HG03558 (cell line): ENCODE measurements at regions not wholly inside any gene's neighbourhood (a gene's known extent, or its start where the extent isn't known, plus 50 kb on each side); places are given as distances from the start of the nearest gene placed in this dataset.
"Not testable (repeated sequence)": the region's sequence is repeated elsewhere in the genome, so short reads cannot be mapped to it uniquely, and the experiment has no call there.

Source experiments
- ATAC-seq: cut with Tn5 transposase; IDR thresholded peaks from one replicate; pipeline ENCODE4 v1.9.1; 2021; ENCODE audit warnings: moderate number of reproducible peaks; ENCODE audit not compliant: unreplicated experiment; ENCODE audit errors: extremely low read depth

GRCh38 chrX:97984641-97985040 lies 1100.9 kb downstream of the RPA4 start:
- ATAC-seq: no peak

GRCh38 chrX:97985096-97985495 lies 1101.4 kb downstream of the RPA4 start:
- ATAC-seq: no peak

- no peak for ATAC-seq
Measured at GRCh38 chrX:97987979-97988378, 1104.3 kb downstream of the RPA4 start.

- ATAC-seq: no peak
Measured at GRCh38 chrX:97995834-97996233, 1112.1 kb downstream of the RPA4 start.

- no peak for ATAC-seq
Measured at GRCh38 chrX:98028691-98029090, 1145.0 kb downstream of the RPA4 start.

GRCh38 chrX:98029861-98030260 lies 1146.2 kb downstream of the RPA4 start:
- ATAC-seq: no peak

- no peak for ATAC-seq
Measured at GRCh38 chrX:98057176-98057575, 1173.5 kb downstream of the RPA4 start.

GRCh38 chrX:98065151-98065550 lies 1181.4 kb downstream of the RPA4 start:
- ATAC-seq: no peak

GRCh38 chrX:98067611-98068010 lies 1183.9 kb downstream of the RPA4 start:
- ATAC-seq: no peak

- no peak for ATAC-seq
Measured at GRCh38 chrX:98068024-98068580, 1184.4 kb downstream of the RPA4 start.

- ATAC-seq: no peak
Measured at GRCh38 chrX:98071331-98071730, 1187.6 kb downstream of the RPA4 start.

- ATAC-seq: no peak
Measured at GRCh38 chrX:98077440-98077839, 1193.7 kb downstream of the RPA4 start.

GRCh38 chrX:98111684-98112083 lies 1228.0 kb downstream of the RPA4 start:
- no peak for ATAC-seq

GRCh38 chrX:98114021-98114420 lies 1230.3 kb downstream of the RPA4 start:
- ATAC-seq: no peak

GRCh38 chrX:98141466-98141865 lies 1257.8 kb downstream of the RPA4 start:
- ATAC-seq: no peak

- ATAC-seq: no peak
Measured at GRCh38 chrX:98191003-98191402, 1307.3 kb downstream of the RPA4 start.

GRCh38 chrX:98194036-98194435 lies 1310.3 kb downstream of the RPA4 start:
- no peak for ATAC-seq

GRCh38 chrX:98203800-98204199 lies 1320.1 kb downstream of the RPA4 start:
- no peak for ATAC-seq

- ATAC-seq: no peak
Measured at GRCh38 chrX:98207947-98208346, 1324.2 kb downstream of the RPA4 start.

- ATAC-seq: no peak
Measured at GRCh38 chrX:98231003-98231402, 1347.3 kb downstream of the RPA4 start.

- not testable (repeated sequence) for ATAC-seq
Measured at GRCh38 chrX:98240061-98240460, 1356.4 kb downstream of the RPA4 start.

- ATAC-seq: no peak
Measured at GRCh38 chrX:98263135-98263534, 1379.4 kb downstream of the RPA4 start.

- ATAC-seq: no peak
Measured at GRCh38 chrX:98289726-98290125, 1406.0 kb downstream of the RPA4 start.
